Cardiac muscle cell (in vitro differentiated cells and primary cell): ENCODE measurements at regions not wholly inside any gene's neighbourhood (a gene's known extent, or its start where the extent isn't known, plus 50 kb on each side); places are given as distances from the start of the nearest gene placed in this dataset.

Experiments used
- DNase-seq, 2 donors: peaks; one replicate each; pipeline versions ENCODE4 v3.0.0 to v3.0.0-alpha.2; 2010 to 2017; ENCODE audit warnings: low read depth in 1 of 2, low spot score in 1 of 2
- H3K27ac ChIP-seq: fragments of 200-600 bp; sonication (generic); 2 replicates; pipeline ENCODE4 v1.5.1; 2016
- H3K27me3 ChIP-seq: fragments of 200-600 bp; sonication (generic); 2 replicates; pipeline ENCODE4 v1.6.0; 2016; ENCODE audit warnings: control low read depth
- H3K36me3 ChIP-seq: fragments of 200-600 bp; sonication (generic); 2 replicates; pipeline ENCODE4 v1.5.1; 2016; ENCODE audit warnings: control low read depth
- H3K4me1 ChIP-seq: fragments of 200-600 bp; sonication (generic); 2 replicates; pipeline ENCODE4 v1.8.1; 2017; ENCODE audit warnings: low read depth, mild to moderate bottlenecking, mixed run types
- H3K4me3 ChIP-seq: fragments of 200-600 bp; sonication (generic); 2 replicates; pipeline ENCODE4 v1.5.1; 2016; ENCODE audit warnings: mild to moderate bottlenecking
- H3K9me3 ChIP-seq: fragments of 200-600 bp; sonication (generic); 2 replicates; pipeline ENCODE4 v1.5.1; 2017; ENCODE audit warnings: low read depth, mild to moderate bottlenecking, control low read depth
- TF ChIP-seq, protein P1 (sequence below): IDR thresholded peaks from 2 replicates; pipeline ENCODE4 v1.5.1; 2012; ENCODE audit warnings: low read depth, mild to moderate bottlenecking, low read length

DNA sequence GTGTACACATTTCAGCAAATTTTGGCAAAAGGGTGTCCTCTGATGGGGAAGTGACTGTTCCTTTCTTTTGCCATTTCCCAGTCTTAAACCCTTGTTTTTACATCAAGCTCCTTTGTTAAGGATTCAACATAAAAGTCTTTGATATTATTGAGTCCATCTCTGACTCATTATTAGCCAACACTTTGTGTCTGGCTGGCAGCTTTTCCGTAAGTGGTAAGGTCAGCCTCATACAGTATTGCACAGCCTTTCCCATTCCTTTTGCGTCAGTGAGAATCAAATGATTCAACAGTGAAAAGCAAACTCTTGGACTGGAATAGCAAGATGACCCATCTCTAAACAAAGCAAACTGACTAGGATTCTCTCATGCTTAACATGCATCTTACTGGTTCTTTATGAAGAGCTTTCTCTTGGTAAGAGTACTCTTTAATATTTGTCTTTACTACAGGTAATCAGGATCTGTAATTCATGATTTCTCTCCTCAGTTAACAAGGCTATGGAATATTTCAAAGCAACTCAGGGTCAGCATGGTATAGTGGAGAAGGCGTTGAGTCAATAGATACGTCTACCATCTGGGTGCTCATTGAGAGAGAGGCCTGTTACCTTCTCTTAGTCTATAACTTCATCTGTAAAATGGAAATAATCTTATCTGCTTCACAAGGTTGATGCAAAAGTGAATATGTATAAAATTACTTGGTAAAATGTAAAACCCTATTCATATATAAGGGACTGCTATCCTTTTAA, 183.6 kb downstream of the PRL start:
- H3K36me3 ChIP-seq: no peaks in the 10 kb centered on the region
- no peaks in the 10 kb centered on the region for H3K9me3 ChIP-seq
- TF ChIP-seq, protein P1, sequence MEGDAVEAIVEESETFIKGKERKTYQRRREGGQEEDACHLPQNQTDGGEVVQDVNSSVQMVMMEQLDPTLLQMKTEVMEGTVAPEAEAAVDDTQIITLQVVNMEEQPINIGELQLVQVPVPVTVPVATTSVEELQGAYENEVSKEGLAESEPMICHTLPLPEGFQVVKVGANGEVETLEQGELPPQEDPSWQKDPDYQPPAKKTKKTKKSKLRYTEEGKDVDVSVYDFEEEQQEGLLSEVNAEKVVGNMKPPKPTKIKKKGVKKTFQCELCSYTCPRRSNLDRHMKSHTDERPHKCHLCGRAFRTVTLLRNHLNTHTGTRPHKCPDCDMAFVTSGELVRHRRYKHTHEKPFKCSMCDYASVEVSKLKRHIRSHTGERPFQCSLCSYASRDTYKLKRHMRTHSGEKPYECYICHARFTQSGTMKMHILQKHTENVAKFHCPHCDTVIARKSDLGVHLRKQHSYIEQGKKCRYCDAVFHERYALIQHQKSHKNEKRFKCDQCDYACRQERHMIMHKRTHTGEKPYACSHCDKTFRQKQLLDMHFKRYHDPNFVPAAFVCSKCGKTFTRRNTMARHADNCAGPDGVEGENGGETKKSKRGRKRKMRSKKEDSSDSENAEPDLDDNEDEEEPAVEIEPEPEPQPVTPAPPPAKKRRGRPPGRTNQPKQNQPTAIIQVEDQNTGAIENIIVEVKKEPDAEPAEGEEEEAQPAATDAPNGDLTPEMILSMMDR: no peak
- H3K27ac ChIP-seq: no peak overlapping the region
- peak in 1 of 2 donors; percentile 98 for DNase-seq
- no peaks in the 10 kb centered on the region for H3K27me3 ChIP-seq
- H3K4me1 ChIP-seq: no peaks in the 10 kb centered on the region
- no peak overlapping the region for H3K4me3 ChIP-seq

DNA sequence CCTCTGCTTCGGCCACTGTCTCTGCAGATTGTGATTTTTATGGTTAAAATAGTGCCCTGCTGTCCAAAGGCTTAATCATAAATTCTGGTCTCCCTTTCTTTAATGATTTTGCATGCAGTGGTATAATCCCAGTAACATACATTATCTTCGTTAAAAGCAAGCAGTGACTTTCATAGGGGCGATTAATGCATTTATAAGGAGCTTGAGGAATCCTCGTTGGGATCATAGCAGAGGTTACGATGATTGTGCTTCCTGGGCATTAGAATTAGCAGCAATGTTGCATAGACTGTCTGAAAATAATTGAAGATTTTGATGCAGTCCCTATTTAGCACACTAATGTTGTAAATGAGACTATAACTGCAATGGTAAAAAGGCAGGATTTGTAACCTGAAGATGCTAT, 181.3 kb downstream of the PRL start:
- no peaks in the 10 kb centered on the region for H3K4me1 ChIP-seq
- H3K9me3 ChIP-seq: no peaks in the 10 kb centered on the region
- H3K4me3 ChIP-seq: no peak overlapping the region
- no peak for DNase-seq
- H3K27ac ChIP-seq: no peak overlapping the region
- H3K36me3 ChIP-seq: no peaks in the 10 kb centered on the region
- TF ChIP-seq, protein P1: no peak
- no peaks in the 10 kb centered on the region for H3K27me3 ChIP-seq

DNA sequence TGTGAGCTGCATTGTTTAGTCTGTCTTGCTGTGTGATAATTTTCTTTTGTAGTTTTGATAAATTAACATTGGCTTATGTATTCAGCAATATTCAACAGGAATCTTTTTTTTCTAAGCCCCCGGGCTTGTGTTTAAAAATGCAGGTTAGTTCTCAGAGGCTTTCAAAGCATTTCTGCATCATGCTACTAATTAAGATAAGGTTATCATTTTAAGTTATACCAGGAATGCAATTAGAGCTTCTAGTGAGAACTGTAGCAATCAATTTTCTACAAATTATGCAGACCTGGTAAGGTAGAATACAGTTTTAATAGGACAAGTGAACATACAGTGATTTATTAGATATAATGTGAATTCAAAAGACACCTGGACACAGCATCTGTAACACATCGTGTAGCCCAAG, 179.2 kb downstream of the PRL start:
- TF ChIP-seq, protein P1: no peak
- no peak overlapping the region for H3K4me3 ChIP-seq

DNA sequence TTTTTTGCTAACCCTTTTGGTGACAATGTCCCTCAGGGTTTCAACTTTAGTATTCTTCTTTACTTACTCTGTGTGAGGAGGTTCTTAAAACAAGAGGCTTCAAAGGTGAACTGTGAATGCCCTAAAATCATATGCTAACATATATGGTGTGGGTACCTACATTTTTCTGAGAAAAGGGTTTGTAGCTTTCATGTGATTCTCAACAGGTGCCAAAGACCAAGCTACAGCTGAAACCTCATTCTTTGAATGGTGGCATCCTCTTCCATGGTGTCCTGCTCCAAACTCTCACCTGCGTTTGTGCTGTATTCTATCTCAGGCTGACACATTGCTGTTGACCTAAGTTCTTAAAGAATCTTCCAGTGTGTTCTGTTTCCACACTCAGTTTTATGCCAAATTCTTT, 177.3 kb downstream of the PRL start:
- TF ChIP-seq, protein P1: no peak
- H3K4me1 ChIP-seq: no peaks in the 10 kb centered on the region
- H3K36me3 ChIP-seq: no peaks in the 10 kb centered on the region
- H3K27ac ChIP-seq: no peak overlapping the region
- H3K9me3 ChIP-seq: no peaks in the 10 kb centered on the region
- H3K4me3 ChIP-seq: no peak overlapping the region
- no peaks in the 10 kb centered on the region for H3K27me3 ChIP-seq
- no peak for DNase-seq

More for the DNA sequence above, 179.2 kb downstream of the PRL start:
- no peak for DNase-seq
- H3K27me3 ChIP-seq: no peaks in the 10 kb centered on the region
- no peaks in the 10 kb centered on the region for H3K36me3 ChIP-seq
- H3K9me3 ChIP-seq: no peaks in the 10 kb centered on the region
- no peak overlapping the region for H3K27ac ChIP-seq
- no peaks in the 10 kb centered on the region for H3K4me1 ChIP-seq

DNA sequence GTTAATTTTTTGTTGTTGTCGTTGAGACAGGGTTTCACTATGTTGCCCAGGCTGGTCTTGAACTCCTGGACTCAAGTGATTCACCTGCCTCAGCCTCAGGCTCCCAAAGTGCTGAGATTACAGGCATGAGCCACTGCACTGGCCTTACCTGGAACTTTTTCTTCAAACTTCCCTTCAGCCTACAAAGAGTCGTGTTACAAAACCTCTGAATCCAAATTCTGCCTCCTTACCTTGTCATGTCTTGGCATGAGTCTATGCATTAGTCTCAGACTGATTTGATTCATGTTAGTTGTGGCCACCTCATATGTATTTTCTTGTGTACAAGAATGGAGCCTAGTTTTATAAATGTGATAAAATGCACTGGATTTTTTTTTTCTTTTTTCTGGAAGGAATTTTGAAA, 172.1 kb downstream of the PRL start:
- Histone ChIP-seq H3K27me3 (no peaks in the 10 kb centered on the region), H3K27ac (no peak overlapping the region), H3K4me3 (no peak overlapping the region), H3K36me3 (no peaks in the 10 kb centered on the region), H3K9me3 (no peaks in the 10 kb centered on the region), H3K4me1 (no peaks in the 10 kb centered on the region)
- TF ChIP-seq, protein P1: no peak
- no peak for DNase-seq
